Loucy (cell line): ENCODE measurements at regions not wholly inside any gene's neighbourhood (a gene's known extent, or its start where the extent isn't known, plus 50 kb on each side); places are given as distances from the start of the nearest gene placed in this dataset.

Experiments
- H2AFZ ChIP-seq: fragments of 200-600 bp; sonication (generic); 2 replicates; pipeline ENCODE4 v1.6.0; 2016; ENCODE audit warnings: antibody characterized with exemption, mild to moderate bottlenecking, low read length, moderate library complexity
- H3F3A ChIP-seq: fragments of 200-600 bp; 2 replicates; pipeline ENCODE4 v1.6.0; 2016; ENCODE audit warnings: antibody characterized with exemption, low read depth, mild to moderate bottlenecking
- H3K27me3 ChIP-seq: fragments of 200-600 bp; sonication (generic); 2 replicates; pipeline ENCODE4 v1.6.1; 2014; ENCODE audit warnings: low read length, mild to moderate bottlenecking; ENCODE audit not compliant: insufficient read depth, poor library complexity, severe bottlenecking
- H3K36me3 ChIP-seq: fragments of 200-600 bp; sonication (generic); 2 replicates; pipeline ENCODE4 v1.6.1; 2016; ENCODE audit warnings: low read length; ENCODE audit not compliant: insufficient read depth
- H3K4me1 ChIP-seq: fragments of 200-600 bp; sonication (generic); 2 replicates; pipeline ENCODE4 v1.5.1; 2014; ENCODE audit warnings: low read length, mild to moderate bottlenecking; ENCODE audit not compliant: insufficient read depth, poor library complexity, severe bottlenecking
- H3K4me2 ChIP-seq: fragments of 200-600 bp; sonication (generic); 2 replicates; pipeline ENCODE4 v1.6.0; 2014; ENCODE audit warnings: antibody characterized with exemption, low read length, low read depth, mild to moderate bottlenecking; ENCODE audit not compliant: poor library complexity, severe bottlenecking
- H3K4me3 ChIP-seq: fragments of 200-600 bp; sonication (generic); 2 replicates; pipeline ENCODE4 v1.5.1; 2014; ENCODE audit warnings: low read length, mild to moderate bottlenecking, mixed read lengths; ENCODE audit not compliant: poor library complexity, severe bottlenecking
- H3K79me2 ChIP-seq: fragments of 200-600 bp; sonication (generic); 2 replicates; pipeline ENCODE4 v1.6.1; 2014; ENCODE audit warnings: low read length; ENCODE audit not compliant: insufficient read depth
- H3K9ac ChIP-seq: fragments of 200-600 bp; sonication (generic); 2 replicates; pipeline ENCODE4 v1.6.0; 2014; ENCODE audit warnings: mild to moderate bottlenecking, low read depth, low read length, moderate library complexity; ENCODE audit not compliant: poor library complexity, severe bottlenecking
- H3K9me2 ChIP-seq: fragments of 200-600 bp; sonication (generic); replicated peaks from 2 replicates; pipeline ENCODE4 v1.6.1; 2016; ENCODE audit warnings: low read depth, low read length, mixed read lengths
- H3K9me3 ChIP-seq: fragments of 200-600 bp; sonication (generic); 2 replicates; pipeline ENCODE4 v1.6.1; 2014; ENCODE audit warnings: mild to moderate bottlenecking, antibody characterized with exemption, low read length, low read depth; ENCODE audit not compliant: insufficient read depth
- H4K20me1 ChIP-seq: fragments of 200-600 bp; sonication (generic); 2 replicates; pipeline ENCODE4 v1.6.0; 2014; ENCODE audit warnings: antibody characterized with exemption, low read length, mild to moderate bottlenecking; ENCODE audit not compliant: insufficient read depth, poor library complexity, severe bottlenecking
- EZH2phosphoT487 ChIP-seq: fragments of 200-600 bp; IDR thresholded peaks from 2 replicates; pipeline ENCODE4 v1.6.1; 2018; ENCODE audit warnings: antibody characterized with exemption, mild to moderate bottlenecking, moderate library complexity, borderline replicate concordance
- TF ChIP-seq, protein P1 (sequence below): fragments of 200-600 bp; sonication (generic); conservative IDR thresholded peaks from 2 replicates; pipeline ENCODE4 v1.5.1; 2014; ENCODE audit warnings: mild to moderate bottlenecking, antibody characterized with exemption, low read length

DNA sequence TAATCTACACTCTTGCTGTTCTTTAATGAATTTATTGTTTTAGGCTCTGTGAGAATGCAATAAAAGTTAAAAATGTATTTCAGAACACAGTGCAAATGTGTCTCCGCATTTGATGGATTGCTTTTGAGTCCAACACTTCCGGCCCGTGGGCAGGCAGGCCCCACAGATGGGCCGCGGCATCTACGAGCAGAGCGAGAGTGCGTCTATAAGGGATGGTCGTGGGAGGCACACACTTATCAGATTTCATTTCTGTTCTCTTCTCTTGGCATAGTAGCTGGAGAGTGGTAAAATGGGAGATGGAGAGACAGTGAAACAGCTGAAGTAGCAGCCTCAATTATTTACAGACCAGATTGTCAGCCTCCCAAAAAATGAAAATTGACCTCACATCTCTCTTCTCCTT lies 134.2 kb downstream of the NAV1 start:
- H3K9me2 ChIP-seq: no peaks in the 10 kb centered on the region
- H3K36me3 ChIP-seq: no peaks in the 10 kb centered on the region
- H3K79me2 ChIP-seq: no peaks in the 10 kb centered on the region
- H3K4me3 ChIP-seq: no peak overlapping the region
- H3F3A ChIP-seq: no peaks in the 10 kb centered on the region
- no peak overlapping the region for H3K4me2 ChIP-seq
- no peak for TF ChIP-seq EZH2phosphoT487
- TF ChIP-seq, protein P1, sequence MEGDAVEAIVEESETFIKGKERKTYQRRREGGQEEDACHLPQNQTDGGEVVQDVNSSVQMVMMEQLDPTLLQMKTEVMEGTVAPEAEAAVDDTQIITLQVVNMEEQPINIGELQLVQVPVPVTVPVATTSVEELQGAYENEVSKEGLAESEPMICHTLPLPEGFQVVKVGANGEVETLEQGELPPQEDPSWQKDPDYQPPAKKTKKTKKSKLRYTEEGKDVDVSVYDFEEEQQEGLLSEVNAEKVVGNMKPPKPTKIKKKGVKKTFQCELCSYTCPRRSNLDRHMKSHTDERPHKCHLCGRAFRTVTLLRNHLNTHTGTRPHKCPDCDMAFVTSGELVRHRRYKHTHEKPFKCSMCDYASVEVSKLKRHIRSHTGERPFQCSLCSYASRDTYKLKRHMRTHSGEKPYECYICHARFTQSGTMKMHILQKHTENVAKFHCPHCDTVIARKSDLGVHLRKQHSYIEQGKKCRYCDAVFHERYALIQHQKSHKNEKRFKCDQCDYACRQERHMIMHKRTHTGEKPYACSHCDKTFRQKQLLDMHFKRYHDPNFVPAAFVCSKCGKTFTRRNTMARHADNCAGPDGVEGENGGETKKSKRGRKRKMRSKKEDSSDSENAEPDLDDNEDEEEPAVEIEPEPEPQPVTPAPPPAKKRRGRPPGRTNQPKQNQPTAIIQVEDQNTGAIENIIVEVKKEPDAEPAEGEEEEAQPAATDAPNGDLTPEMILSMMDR: no peak
- H3K27me3 ChIP-seq: no peaks in the 10 kb centered on the region
- H3K9ac ChIP-seq: no peak overlapping the region
- no peak overlapping the region for H2AFZ ChIP-seq
- no peaks in the 10 kb centered on the region for H3K9me3 ChIP-seq
- no peaks in the 10 kb centered on the region for H4K20me1 ChIP-seq
- H3K4me1 ChIP-seq: peaks cover 3% of the 10 kb centered on the region

DNA sequence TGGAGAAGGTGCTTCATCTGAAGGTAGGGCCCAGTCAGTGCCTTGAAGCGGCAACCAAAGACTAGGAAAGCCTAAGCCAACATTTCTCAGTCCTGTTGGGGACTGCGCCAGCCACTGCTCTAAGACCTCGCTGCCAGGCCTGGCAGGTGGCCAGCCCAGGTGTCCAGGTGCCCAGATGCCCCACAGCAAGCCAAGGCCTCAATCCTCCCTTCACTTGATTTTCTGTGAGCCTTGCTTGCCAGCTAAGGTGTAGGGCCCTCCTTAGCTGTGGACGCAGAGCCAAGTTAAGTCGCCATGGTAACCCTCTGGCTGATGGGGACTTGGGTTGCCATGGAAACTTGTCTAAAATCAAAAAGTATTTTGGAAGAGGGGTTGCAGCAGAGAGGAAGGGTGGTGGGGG lies 135.0 kb downstream of the NAV1 start:
- Histone ChIP-seq H3K9ac (no peak overlapping the region), H3K4me1 (peaks cover 3% of the 10 kb centered on the region), H3K4me2 (no peak overlapping the region), H3K27me3 (no peaks in the 10 kb centered on the region), H3K36me3 (no peaks in the 10 kb centered on the region), H2AFZ (no peak overlapping the region), H3F3A (no peaks in the 10 kb centered on the region), H3K9me3 (no peaks in the 10 kb centered on the region), H3K79me2 (no peaks in the 10 kb centered on the region), H3K4me3 (no peak overlapping the region), H3K9me2 (no peaks in the 10 kb centered on the region), H4K20me1 (no peaks in the 10 kb centered on the region)
- TF ChIP-seq EZH2phosphoT487: no peak
- TF ChIP-seq, protein P1: no peak

DNA sequence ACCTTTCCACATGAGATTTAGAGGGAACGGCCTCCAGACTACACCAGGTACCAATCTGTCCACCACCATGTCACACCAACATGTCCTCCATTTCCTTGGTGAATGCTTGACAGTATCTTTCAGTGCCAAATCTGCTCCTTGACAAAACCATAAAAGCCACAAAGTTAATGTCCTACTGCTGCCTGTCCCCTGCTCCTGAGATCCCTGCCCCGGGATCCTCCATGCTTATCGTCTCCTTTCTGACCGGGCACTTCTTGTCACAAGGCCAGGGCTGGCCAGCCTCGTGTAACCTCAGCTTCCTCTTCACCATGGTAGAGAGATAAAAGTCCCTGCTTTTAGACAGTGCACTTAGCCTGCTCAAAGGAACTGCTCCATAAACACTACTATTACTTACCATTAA lies 136.2 kb downstream of the NAV1 start:
- no peak overlapping the region for H2AFZ ChIP-seq
- H3K4me3 ChIP-seq: no peak overlapping the region
- H3K4me2 ChIP-seq: no peak overlapping the region
- H3K4me1 ChIP-seq: peaks cover 3% of the 10 kb centered on the region
- no peaks in the 10 kb centered on the region for H4K20me1 ChIP-seq
- no peaks in the 10 kb centered on the region for H3K27me3 ChIP-seq
- H3K79me2 ChIP-seq: no peaks in the 10 kb centered on the region
- no peaks in the 10 kb centered on the region for H3F3A ChIP-seq
- no peaks in the 10 kb centered on the region for H3K9me2 ChIP-seq
- no peak overlapping the region for H3K9ac ChIP-seq
- no peak for TF ChIP-seq EZH2phosphoT487
- TF ChIP-seq, protein P1: no peak
- no peaks in the 10 kb centered on the region for H3K9me3 ChIP-seq
- H3K36me3 ChIP-seq: no peaks in the 10 kb centered on the region
